Suprapubic skin (tissue), 4 donors: ENCODE measurements at regions not wholly inside any gene's neighbourhood (a gene's known extent, or its start where the extent isn't known, plus 50 kb on each side); places are given as distances from the start of the nearest gene placed in this dataset.
"Not testable (repeated sequence)": the region's sequence is repeated elsewhere in the genome, so short reads cannot be mapped to it uniquely, and the experiment has no call there.

ENCODE experiments used
- DNase-seq, 2 donors: peaks; one replicate each; pipeline ENCODE4 v3.0.0-alpha.2; 2019; ENCODE audit warnings: low spot score in 2 of 2
- H3K27ac ChIP-seq: fragments of 200-600 bp; sonication (generic); one replicate; pipeline ENCODE4 v1.5.1; 2019
- H3K27me3 ChIP-seq: fragments of 200-600 bp; sonication (generic); one replicate; pipeline ENCODE4 v1.5.1; 2019
- H3K36me3 ChIP-seq: fragments of 200-600 bp; sonication (generic); one replicate; pipeline ENCODE4 v1.5.1; 2019
- H3K4me1 ChIP-seq: fragments of 200-600 bp; sonication (generic); one replicate; pipeline ENCODE4 v1.5.1; 2019
- H3K4me3 ChIP-seq: fragments of 200-600 bp; sonication (generic); one replicate; pipeline ENCODE4 v1.5.1; 2019; ENCODE audit warnings: mild to moderate bottlenecking
- H3K9me3 ChIP-seq: fragments of 200-600 bp; sonication (generic); one replicate; pipeline ENCODE4 v1.5.1; 2019
- EP300 ChIP-seq: sonication (generic); formaldehyde crosslinking; IDR thresholded peaks from one replicate; pipeline ENCODE4 v1.6.1; 2017; ENCODE audit warnings: antibody characterized with exemption
- POLR2A ChIP-seq, 2 donors: fragments of 450-650 bp; IDR thresholded peaks; one replicate each; pipeline ENCODE4 v1.6.1; 2017; ENCODE audit warnings: antibody characterized with exemption in 2 of 2, mild to moderate bottlenecking in 2 of 2, moderate library complexity in 2 of 2
- POLR2AphosphoS5 ChIP-seq, 3 donors: sonication (generic); formaldehyde crosslinking; IDR thresholded peaks; one replicate each; pipeline ENCODE4 v1.6.1; 2017; ENCODE audit warnings: antibody characterized with exemption in 3 of 3
- WGBS: methylation state at CpG from one replicate; pipeline ENCODE4 v1.1.5; 2018; 5-methylcytosine and 5-hydroxymethylcytosine counted together
- TF ChIP-seq, protein P1 (sequence below), 2 donors: fragments of 200-600 bp in 1 of 2; fragments of 450-650 bp in 1 of 2; sonication (generic) in 1 of 2; IDR thresholded peaks; one replicate each; pipeline ENCODE4 v1.5.1; 2016 to 2019; ENCODE audit warnings: antibody characterized with exemption in 2 of 2, mild to moderate bottlenecking in 1 of 2, moderate library complexity in 1 of 2

GRCh38 chr13:44649834-44650233, 73.7 kb upstream of the TSC22D1 start:
- Histone ChIP-seq H3K9me3 (no peaks in the 10 kb centered on the region), H3K36me3 (no peaks in the 10 kb centered on the region), H3K4me1 (no peaks in the 10 kb centered on the region), H3K27ac (no peak overlapping the region), H3K27me3 (no peaks in the 10 kb centered on the region), H3K4me3 (no peak overlapping the region)
- no peak for DNase-seq
- TF ChIP-seq EP300, result no peak
- no peak for TF ChIP-seq POLR2AphosphoS5 (IDR thresholded peaks at IDR 0.05)
- TF ChIP-seq, protein P1, sequence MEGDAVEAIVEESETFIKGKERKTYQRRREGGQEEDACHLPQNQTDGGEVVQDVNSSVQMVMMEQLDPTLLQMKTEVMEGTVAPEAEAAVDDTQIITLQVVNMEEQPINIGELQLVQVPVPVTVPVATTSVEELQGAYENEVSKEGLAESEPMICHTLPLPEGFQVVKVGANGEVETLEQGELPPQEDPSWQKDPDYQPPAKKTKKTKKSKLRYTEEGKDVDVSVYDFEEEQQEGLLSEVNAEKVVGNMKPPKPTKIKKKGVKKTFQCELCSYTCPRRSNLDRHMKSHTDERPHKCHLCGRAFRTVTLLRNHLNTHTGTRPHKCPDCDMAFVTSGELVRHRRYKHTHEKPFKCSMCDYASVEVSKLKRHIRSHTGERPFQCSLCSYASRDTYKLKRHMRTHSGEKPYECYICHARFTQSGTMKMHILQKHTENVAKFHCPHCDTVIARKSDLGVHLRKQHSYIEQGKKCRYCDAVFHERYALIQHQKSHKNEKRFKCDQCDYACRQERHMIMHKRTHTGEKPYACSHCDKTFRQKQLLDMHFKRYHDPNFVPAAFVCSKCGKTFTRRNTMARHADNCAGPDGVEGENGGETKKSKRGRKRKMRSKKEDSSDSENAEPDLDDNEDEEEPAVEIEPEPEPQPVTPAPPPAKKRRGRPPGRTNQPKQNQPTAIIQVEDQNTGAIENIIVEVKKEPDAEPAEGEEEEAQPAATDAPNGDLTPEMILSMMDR (IDR thresholded peaks at IDR 0.05), result no peak
- TF ChIP-seq POLR2A (IDR thresholded peaks at IDR 0.05), result no peak

- TF ChIP-seq, protein P1 (IDR thresholded peaks at IDR 0.05), result no peak
- TF ChIP-seq POLR2AphosphoS5 (IDR thresholded peaks at IDR 0.05) (no peak), POLR2A (IDR thresholded peaks at IDR 0.05) (no peak), EP300 (no peak)
- WGBS, result 83% methylated on average over 3 of the region's 3 CpGs
- DNase-seq, result no peak
Observed at GRCh38 chr13:44649104-44649428, 72.9 kb upstream of the TSC22D1 start.

GRCh38 chr13:44648392-44649103, 72.4 kb upstream of the TSC22D1 start:
- TF ChIP-seq, protein P1 (IDR thresholded peaks at IDR 0.05), result no peak
- TF ChIP-seq POLR2A (IDR thresholded peaks at IDR 0.05) (no peak), EP300 (no peak), POLR2AphosphoS5 (IDR thresholded peaks at IDR 0.05) (no peak)
- Histone ChIP-seq H3K4me1 (no peaks in the 10 kb centered on the region), H3K36me3 (no peaks in the 10 kb centered on the region), H3K4me3 (no peak overlapping the region), H3K27ac (no peak overlapping the region), H3K9me3 (no peaks in the 10 kb centered on the region), H3K27me3 (no peaks in the 10 kb centered on the region)
- 56% methylated on average over 2 of the region's 2 CpGs for WGBS
- DNase-seq, result no peak

More at GRCh38 chr13:44649104-44649428, 72.9 kb upstream of the TSC22D1 start:
- no peak overlapping the region for H3K4me3 ChIP-seq
- H3K36me3 ChIP-seq, result no peaks in the 10 kb centered on the region
- no peaks in the 10 kb centered on the region for H3K27me3 ChIP-seq
- H3K9me3 ChIP-seq, result no peaks in the 10 kb centered on the region
- no peak overlapping the region for H3K27ac ChIP-seq
- no peaks in the 10 kb centered on the region for H3K4me1 ChIP-seq

- H3K27me3 ChIP-seq, DNase-seq, H3K27ac ChIP-seq, H3K4me1 ChIP-seq, H3K36me3 ChIP-seq, H3K4me3 ChIP-seq, H3K9me3 ChIP-seq: not testable (repeated sequence)
- WGBS, result 91% methylated on average over 1 of the region's 1 CpG
Observed at GRCh38 chr13:44647560-44647959, 71.4 kb upstream of the TSC22D1 start.

DNA sequence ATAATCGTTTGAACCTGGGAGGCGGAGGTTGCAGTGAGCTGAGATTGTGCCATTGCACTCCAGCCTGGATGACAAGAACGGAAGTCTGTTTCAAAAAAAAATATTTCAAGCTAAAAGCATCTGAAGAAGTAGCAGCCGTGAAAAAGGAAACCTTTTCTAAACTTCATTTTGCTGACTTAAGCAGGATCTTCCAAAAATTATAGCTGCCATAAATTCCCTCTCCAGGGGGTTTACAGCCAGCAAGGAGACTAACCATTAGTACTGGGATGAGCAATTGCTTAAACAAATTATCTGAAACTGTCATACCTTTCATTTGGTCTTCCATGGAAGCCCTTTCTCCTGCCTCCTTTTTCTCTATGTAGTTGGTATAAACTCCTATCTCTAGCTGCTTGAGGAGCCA, 69.9 kb upstream of the TSC22D1 start:
- Histone ChIP-seq H3K36me3 (no peaks in the 10 kb centered on the region), H3K27ac (no peak overlapping the region), H3K27me3 (no peaks in the 10 kb centered on the region), H3K9me3 (no peaks in the 10 kb centered on the region), H3K4me3 (no peak overlapping the region), H3K4me1 (no peaks in the 10 kb centered on the region)
- no peak for DNase-seq
- 76% methylated on average over 4 of the region's 4 CpGs for WGBS
- TF ChIP-seq, protein P1 (IDR thresholded peaks at IDR 0.05), result no peak
- no peak for TF ChIP-seq POLR2A (IDR thresholded peaks at IDR 0.05)
- TF ChIP-seq EP300, result no peak
- no peak for TF ChIP-seq POLR2AphosphoS5 (IDR thresholded peaks at IDR 0.05)

GRCh38 chr13:44643256-44643655, 67.1 kb upstream of the TSC22D1 start:
- Histone ChIP-seq H3K36me3 (no peaks in the 10 kb centered on the region), H3K4me1 (no peaks in the 10 kb centered on the region), H3K4me3 (no peak overlapping the region), H3K27me3 (no peaks in the 10 kb centered on the region), H3K27ac (no peak overlapping the region), H3K9me3 (no peaks in the 10 kb centered on the region)
- WGBS, result 89% methylated on average over 7 of the region's 7 CpGs
- DNase-seq, result no peak
- TF ChIP-seq POLR2AphosphoS5 (IDR thresholded peaks at IDR 0.05) (no peak), EP300 (no peak), POLR2A (IDR thresholded peaks at IDR 0.05) (no peak)
- TF ChIP-seq, protein P1 (IDR thresholded peaks at IDR 0.05), result no peak
